ENCODE measurements at regions not wholly inside any gene's neighbourhood (a gene's known extent, or its start where the extent isn't known, plus 50 kb on each side); places are given as distances from the start of the nearest gene placed in this dataset.

GRCh38 chr20:21967481-21967880 is 262.0 kb downstream of the PAX1 start:
- Histone ChIP-seq H3K56ac (replicated peaks; ENCODE audit: insufficient read length, low read depth, low read length) (no peak overlapping the region), H3K9ac (replicated peaks in 1 of 4; ENCODE audit: extremely low read depth in 1 of 4, low read depth in 3 of 4, low read length in 3 of 4) (no peak overlapping the region), H3K23me2 (ENCODE audit: low read depth, low read length) (no peaks in the 10 kb centered on the region; the same call in 1 of the 2 replicates), H3K36me3 (ENCODE audit: control insufficient read depth in 2 of 4, insufficient read depth in 4 of 4, low read length in 3 of 4) (no peaks in the 10 kb centered on the region), H2BK20ac (ENCODE audit: low read length) (no peak overlapping the region), H4K8ac (ENCODE audit: extremely low read depth, insufficient read depth, low read length) (no peak overlapping the region), H3K79me1 (ENCODE audit: low read depth, low read length) (no peaks in the 10 kb centered on the region), H2BK12ac (ENCODE audit: low read depth, low read length) (no peak overlapping the region), H3K9me3 (ENCODE audit: insufficient read depth in 2 of 2, low read depth in 1 of 2, low read length in 1 of 2) (no peaks in the 10 kb centered on the region), H2BK15ac (ENCODE audit: low read length) (no peak overlapping the region), H2BK5ac (ENCODE audit: low read depth, low read length) (no peak overlapping the region), H3K79me2 (ENCODE audit: control insufficient read depth in 1 of 2, insufficient read depth in 2 of 2, low read length in 2 of 2) (no peaks in the 10 kb centered on the region), H4K20me1 (replicated peaks in 1 of 2; ENCODE audit: control insufficient read depth in 1 of 2, insufficient read depth in 2 of 2, low read length in 2 of 2) (no peaks in the 10 kb centered on the region), H2AFZ (ENCODE audit: low read length) (no peak overlapping the region), H3K27me3 (replicated peaks in 1 of 4; ENCODE audit: control insufficient read depth in 3 of 4, extremely low read depth in 1 of 4, insufficient read depth in 3 of 4, low read length in 3 of 4) (no peaks in the 10 kb centered on the region), H4K91ac (replicated peaks; ENCODE audit: insufficient read length, low read length) (no peak overlapping the region), H3K4ac (replicated peaks; ENCODE audit: insufficient read length, low read depth, low read length) (no peak overlapping the region), H3K18ac (ENCODE audit: extremely low read depth, low read length) (no peak overlapping the region), H3K4me2 (ENCODE audit: insufficient read depth in 1 of 2, low read depth in 2 of 2, low read length in 2 of 2) (no peak overlapping the region), H4K5ac (ENCODE audit: insufficient read length, low read depth, low read length) (no peak overlapping the region), H2AK5ac (ENCODE audit: low read depth, low read length) (no peak overlapping the region), H3K4me1 (replicated peaks in 1 of 4; ENCODE audit: control insufficient read depth in 3 of 4, insufficient read depth in 4 of 4, low read length in 3 of 4) (no peaks in the 10 kb centered on the region), H3K4me3 (ENCODE audit: extremely low read depth in 1 of 4, insufficient read depth in 2 of 4, low read depth in 3 of 4, low read length in 4 of 4) (no peak overlapping the region), H2BK120ac (replicated peaks; ENCODE audit: low read depth, low read length) (no peak overlapping the region), H3K27ac (ENCODE audit: low read depth, low read length) (no peak overlapping the region), H3K14ac (ENCODE audit: insufficient read length) (no peak overlapping the region), H3K23ac (ENCODE audit: insufficient read length) (no peak overlapping the region)
- 87% methylated on average over 5 of the region's 5 CpGs; no CpG with 5 or more reads in 1 of the 2 experiments for WGBS, 2 experiments (ENCODE audit: extremely low coverage in 1 of 2, insufficient coverage in 1 of 2, insufficient read length in 1 of 2, insufficient replicate concordance in 2 of 2, low coverage in 1 of 2, low lambda C conversion rate in 2 of 2, missing lambda C conversion rate in 1 of 2)
- no peak for DNase-seq (ENCODE audit: low read depth in 1 of 2, low spot score in 2 of 2)
- ChIA-PET CTCF (ENCODE audit: partially characterized antibody) (interaction anchor here (1.2 kb wide), 1 partner anchor 263 kb away, joined by 4 read pairs; no protein-coding TSS in a partner anchor), POLR2A (ENCODE audit: partially characterized antibody) (interaction anchor here (0.6 kb wide), 1 partner anchor 220 kb away, joined by 3 read pairs; no protein-coding TSS in a partner anchor)
- no peak for FAIRE-seq
- TF ChIP-seq, protein P1, sequence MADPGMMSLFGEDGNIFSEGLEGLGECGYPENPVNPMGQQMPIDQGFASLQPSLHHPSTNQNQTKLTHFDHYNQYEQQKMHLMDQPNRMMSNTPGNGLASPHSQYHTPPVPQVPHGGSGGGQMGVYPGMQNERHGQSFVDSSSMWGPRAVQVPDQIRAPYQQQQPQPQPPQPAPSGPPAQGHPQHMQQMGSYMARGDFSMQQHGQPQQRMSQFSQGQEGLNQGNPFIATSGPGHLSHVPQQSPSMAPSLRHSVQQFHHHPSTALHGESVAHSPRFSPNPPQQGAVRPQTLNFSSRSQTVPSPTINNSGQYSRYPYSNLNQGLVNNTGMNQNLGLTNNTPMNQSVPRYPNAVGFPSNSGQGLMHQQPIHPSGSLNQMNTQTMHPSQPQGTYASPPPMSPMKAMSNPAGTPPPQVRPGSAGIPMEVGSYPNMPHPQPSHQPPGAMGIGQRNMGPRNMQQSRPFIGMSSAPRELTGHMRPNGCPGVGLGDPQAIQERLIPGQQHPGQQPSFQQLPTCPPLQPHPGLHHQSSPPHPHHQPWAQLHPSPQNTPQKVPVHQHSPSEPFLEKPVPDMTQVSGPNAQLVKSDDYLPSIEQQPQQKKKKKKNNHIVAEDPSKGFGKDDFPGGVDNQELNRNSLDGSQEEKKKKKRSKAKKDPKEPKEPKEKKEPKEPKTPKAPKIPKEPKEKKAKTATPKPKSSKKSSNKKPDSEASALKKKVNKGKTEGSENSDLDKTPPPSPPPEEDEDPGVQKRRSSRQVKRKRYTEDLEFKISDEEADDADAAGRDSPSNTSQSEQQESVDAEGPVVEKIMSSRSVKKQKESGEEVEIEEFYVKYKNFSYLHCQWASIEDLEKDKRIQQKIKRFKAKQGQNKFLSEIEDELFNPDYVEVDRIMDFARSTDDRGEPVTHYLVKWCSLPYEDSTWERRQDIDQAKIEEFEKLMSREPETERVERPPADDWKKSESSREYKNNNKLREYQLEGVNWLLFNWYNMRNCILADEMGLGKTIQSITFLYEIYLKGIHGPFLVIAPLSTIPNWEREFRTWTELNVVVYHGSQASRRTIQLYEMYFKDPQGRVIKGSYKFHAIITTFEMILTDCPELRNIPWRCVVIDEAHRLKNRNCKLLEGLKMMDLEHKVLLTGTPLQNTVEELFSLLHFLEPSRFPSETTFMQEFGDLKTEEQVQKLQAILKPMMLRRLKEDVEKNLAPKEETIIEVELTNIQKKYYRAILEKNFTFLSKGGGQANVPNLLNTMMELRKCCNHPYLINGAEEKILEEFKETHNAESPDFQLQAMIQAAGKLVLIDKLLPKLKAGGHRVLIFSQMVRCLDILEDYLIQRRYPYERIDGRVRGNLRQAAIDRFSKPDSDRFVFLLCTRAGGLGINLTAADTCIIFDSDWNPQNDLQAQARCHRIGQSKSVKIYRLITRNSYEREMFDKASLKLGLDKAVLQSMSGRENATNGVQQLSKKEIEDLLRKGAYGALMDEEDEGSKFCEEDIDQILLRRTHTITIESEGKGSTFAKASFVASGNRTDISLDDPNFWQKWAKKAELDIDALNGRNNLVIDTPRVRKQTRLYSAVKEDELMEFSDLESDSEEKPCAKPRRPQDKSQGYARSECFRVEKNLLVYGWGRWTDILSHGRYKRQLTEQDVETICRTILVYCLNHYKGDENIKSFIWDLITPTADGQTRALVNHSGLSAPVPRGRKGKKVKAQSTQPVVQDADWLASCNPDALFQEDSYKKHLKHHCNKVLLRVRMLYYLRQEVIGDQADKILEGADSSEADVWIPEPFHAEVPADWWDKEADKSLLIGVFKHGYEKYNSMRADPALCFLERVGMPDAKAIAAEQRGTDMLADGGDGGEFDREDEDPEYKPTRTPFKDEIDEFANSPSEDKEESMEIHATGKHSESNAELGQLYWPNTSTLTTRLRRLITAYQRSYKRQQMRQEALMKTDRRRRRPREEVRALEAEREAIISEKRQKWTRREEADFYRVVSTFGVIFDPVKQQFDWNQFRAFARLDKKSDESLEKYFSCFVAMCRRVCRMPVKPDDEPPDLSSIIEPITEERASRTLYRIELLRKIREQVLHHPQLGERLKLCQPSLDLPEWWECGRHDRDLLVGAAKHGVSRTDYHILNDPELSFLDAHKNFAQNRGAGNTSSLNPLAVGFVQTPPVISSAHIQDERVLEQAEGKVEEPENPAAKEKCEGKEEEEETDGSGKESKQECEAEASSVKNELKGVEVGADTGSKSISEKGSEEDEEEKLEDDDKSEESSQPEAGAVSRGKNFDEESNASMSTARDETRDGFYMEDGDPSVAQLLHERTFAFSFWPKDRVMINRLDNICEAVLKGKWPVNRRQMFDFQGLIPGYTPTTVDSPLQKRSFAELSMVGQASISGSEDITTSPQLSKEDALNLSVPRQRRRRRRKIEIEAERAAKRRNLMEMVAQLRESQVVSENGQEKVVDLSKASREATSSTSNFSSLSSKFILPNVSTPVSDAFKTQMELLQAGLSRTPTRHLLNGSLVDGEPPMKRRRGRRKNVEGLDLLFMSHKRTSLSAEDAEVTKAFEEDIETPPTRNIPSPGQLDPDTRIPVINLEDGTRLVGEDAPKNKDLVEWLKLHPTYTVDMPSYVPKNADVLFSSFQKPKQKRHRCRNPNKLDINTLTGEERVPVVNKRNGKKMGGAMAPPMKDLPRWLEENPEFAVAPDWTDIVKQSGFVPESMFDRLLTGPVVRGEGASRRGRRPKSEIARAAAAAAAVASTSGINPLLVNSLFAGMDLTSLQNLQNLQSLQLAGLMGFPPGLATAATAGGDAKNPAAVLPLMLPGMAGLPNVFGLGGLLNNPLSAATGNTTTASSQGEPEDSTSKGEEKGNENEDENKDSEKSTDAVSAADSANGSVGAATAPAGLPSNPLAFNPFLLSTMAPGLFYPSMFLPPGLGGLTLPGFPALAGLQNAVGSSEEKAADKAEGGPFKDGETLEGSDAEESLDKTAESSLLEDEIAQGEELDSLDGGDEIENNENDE (IDR thresholded peaks at IDR 0.05; ENCODE audit: insufficient replicate concordance, low read length): no peak

Measured in H1 (cell line).